Stomach (tissue), 4 donors: ENCODE measurements at regions not wholly inside any gene's neighbourhood (a gene's known extent, or its start where the extent isn't known, plus 50 kb on each side); places are given as distances from the start of the nearest gene placed in this dataset.

Source experiments
- EP300 ChIP-seq: sonication (generic); formaldehyde crosslinking; IDR thresholded peaks from one replicate; pipeline ENCODE4 v1.6.1; 2017; ENCODE audit warnings: antibody characterized with exemption
- POLR2A ChIP-seq, 4 donors: fragments of 450-650 bp; IDR thresholded peaks; one replicate each; pipeline ENCODE4 v1.6.1; 2016; ENCODE audit warnings: antibody characterized with exemption in 4 of 4, control low read depth in 2 of 4, mild to moderate bottlenecking in 1 of 4, moderate library complexity in 1 of 4
- POLR2AphosphoS5 ChIP-seq, 3 donors: sonication (generic); formaldehyde crosslinking; IDR thresholded peaks; one replicate each; pipeline ENCODE4 v1.6.1; 2016; ENCODE audit warnings: antibody characterized with exemption in 3 of 3
- TF ChIP-seq, protein P1 (sequence below), 7 experiments: fragments of 450-650 bp in 4 of 7; fragments of 200-600 bp in 3 of 7; sonication (generic) in 3 of 7; IDR thresholded peaks; one replicate each; pipeline ENCODE4 v1.5.1; 2016 to 2019; ENCODE audit warnings: antibody characterized with exemption in 7 of 7, control low read depth in 2 of 7, mild to moderate bottlenecking in 1 of 7

- TF ChIP-seq, protein P1, sequence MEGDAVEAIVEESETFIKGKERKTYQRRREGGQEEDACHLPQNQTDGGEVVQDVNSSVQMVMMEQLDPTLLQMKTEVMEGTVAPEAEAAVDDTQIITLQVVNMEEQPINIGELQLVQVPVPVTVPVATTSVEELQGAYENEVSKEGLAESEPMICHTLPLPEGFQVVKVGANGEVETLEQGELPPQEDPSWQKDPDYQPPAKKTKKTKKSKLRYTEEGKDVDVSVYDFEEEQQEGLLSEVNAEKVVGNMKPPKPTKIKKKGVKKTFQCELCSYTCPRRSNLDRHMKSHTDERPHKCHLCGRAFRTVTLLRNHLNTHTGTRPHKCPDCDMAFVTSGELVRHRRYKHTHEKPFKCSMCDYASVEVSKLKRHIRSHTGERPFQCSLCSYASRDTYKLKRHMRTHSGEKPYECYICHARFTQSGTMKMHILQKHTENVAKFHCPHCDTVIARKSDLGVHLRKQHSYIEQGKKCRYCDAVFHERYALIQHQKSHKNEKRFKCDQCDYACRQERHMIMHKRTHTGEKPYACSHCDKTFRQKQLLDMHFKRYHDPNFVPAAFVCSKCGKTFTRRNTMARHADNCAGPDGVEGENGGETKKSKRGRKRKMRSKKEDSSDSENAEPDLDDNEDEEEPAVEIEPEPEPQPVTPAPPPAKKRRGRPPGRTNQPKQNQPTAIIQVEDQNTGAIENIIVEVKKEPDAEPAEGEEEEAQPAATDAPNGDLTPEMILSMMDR (IDR thresholded peaks at IDR 0.05) = no peak
- TF ChIP-seq POLR2AphosphoS5 (IDR thresholded peaks at IDR 0.05) = no peak
- no peak for TF ChIP-seq POLR2A (IDR thresholded peaks at IDR 0.05)
- TF ChIP-seq EP300 = no peak
Observed at GRCh38 chr2:208708486-208708885, 301.9 kb downstream of the PTH2R start.
